Sciatic nerve (tissue), 2 donors: ENCODE measurements at regions not wholly inside any gene's neighbourhood (a gene's known extent, or its start where the extent isn't known, plus 50 kb on each side); places are given as distances from the start of the nearest gene placed in this dataset.
A peak's percentile ranks its signal among the peaks of the same experiment; 100 is the strongest.
"Not testable (repeated sequence)": the region's sequence is repeated elsewhere in the genome, so short reads cannot be mapped to it uniquely, and the experiment has no call there.

ENCODE experiments used
- ATAC-seq: fragments of 200-7000 bp; cut with Tn5 transposase; one replicate; pipeline ENCODE4 v1.9.1; 2020; ENCODE audit warnings: mild to moderate bottlenecking, moderate library complexity
- DNase-seq: peaks from one replicate; pipeline ENCODE4 v3.0.0-alpha.2; 2020; ENCODE audit warnings: low spot score
- intact Hi-C: fragments of 100-400 bp; cut with DNase I; formaldehyde crosslinking; loops from one replicate; pipeline ENCODE4 v1.14.2; 2022
- donor health status: DM: no; HTN: no; CAD: no.
- donor health status: DM: no; HTN: no; CAD: no.

- DNase-seq, result peak; percentile 50
- intact Hi-C loops, result no loop called here
- no peak for ATAC-seq
Observed at GRCh38 chr2:92072461-92073035, 2798.7 kb upstream of the TEKT4 start.

DNA sequence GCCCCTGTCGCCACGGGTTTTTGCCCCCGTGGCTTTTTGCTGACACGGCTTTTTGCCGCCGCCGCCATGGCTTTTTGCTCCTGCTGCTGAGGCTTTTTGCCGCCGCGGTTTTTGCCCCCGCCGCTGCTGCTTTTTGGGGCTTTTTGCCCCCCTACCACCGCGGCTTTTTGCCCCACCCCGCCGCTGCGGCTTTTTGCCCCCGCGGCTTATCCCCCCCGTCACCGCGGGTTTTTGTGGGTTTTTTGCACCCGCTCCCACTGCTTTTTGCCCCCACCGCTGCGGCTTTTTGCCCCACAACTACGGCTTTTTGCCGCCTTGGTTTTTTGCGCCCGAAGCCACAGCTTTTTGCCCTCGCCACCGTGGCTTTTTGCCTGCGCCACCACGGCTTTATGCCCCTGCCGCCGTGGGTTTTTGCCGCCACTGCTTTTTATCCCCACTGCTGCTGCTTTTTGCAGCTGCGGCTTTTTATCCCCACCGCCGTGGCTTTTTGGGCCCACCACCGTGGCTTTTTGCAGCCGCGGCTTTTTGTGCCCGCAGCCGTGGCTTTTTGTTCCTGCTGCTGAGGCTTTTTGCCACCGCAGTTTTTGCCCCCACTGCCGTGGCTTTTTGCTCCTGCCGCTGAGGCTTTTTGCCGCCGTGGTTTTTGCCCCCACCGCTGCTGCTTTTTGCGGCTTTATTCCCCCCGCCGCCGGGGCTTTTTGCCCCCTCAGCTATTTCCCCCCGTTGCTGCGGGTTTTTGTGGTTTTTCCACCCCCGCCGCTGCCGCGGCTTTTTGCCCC lies 2798.0 kb upstream of the TEKT4 start:
- intact Hi-C loops, result no loop called here
- ATAC-seq, result no peak
- peak; percentile 48 for DNase-seq

DNA sequence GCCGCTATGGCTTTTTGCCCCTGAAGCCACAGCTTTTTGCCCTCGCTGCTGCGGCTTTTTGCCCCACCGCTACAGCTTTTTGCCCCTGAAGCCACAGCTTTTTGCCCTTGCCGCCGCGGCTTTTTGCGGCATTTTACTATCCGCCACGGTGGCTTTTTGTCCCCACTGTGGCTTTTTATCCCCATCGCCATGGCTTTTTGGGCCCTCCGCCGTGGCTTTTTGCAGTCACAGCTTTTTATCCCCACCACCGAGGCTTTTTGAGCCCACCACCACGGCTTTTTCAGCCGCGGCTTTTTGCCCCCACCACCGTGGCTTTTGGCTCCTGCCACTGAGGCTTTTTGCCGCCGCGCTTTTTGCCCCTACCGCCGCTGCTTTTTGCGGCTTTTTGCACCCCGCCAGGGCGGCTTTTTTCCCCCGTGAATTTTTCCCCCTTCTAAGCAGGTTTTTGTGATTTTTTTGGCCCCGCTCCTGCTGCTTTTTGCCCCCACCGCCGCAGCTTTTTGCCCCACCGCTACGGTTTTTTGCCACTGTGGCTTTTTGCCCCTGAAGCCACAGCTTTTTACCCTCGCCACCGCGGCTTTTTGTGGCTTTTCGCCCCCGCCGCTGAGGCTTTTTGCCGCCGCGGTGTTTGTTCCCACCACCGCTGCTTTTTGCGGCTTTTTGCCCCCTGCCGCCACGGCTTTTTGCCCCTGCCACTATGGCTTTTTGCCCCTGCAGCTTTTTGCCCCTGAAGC lies 2797.2 kb upstream of the TEKT4 start:
- no peak for ATAC-seq
- intact Hi-C loops, result no loop called here
- DNase-seq, result peak; percentile 48

- ATAC-seq, result no peak
- DNase-seq, result peak; percentile 51
- intact Hi-C loops, result no loop called here
Observed at GRCh38 chr2:92074549-92074898, 2796.7 kb upstream of the TEKT4 start.

DNA sequence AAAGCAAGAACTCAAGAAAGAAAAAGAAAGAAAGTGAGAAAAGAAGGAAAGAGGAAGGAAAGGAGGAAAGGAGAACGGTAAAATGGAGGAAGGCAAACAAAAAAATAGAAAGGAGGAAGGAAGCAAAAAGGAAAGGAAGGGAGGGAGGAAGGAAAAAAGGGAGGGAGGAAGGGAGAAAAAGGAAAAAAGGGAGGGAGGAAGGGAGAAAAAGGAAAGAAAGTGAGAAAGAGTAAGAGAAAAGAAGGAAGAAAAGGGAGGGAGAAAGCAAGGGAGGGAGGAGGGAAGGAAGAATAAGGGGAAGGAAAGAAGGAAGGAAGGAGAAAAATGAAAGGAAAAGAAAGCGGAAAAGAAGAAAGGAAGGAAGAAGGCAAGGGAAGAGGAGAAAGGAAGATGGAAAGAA lies 2795.9 kb upstream of the TEKT4 start:
- ATAC-seq, DNase-seq, intact Hi-C loops: not testable (repeated sequence)
